Astrocyte of the cerebellum (primary cell): ENCODE measurements at regions not wholly inside any gene's neighbourhood (a gene's known extent, or its start where the extent isn't known, plus 50 kb on each side); places are given as distances from the start of the nearest gene placed in this dataset.

ENCODE experiments used
- DNase-seq: peaks from one replicate; pipeline ENCODE4 v3.0.0-alpha.2; 2011; ENCODE audit warnings: low read depth
- H3K4me3 ChIP-seq: 2 replicates; pipeline ENCODE4 v1.5.1; 2011; ENCODE audit warnings: mild to moderate bottlenecking, low read depth, low read length, moderate library complexity
- CTCF ChIP-seq: IDR thresholded peaks from 2 replicates; pipeline ENCODE4 v1.5.1; 2012; ENCODE audit warnings: low read length, low read depth, moderate library complexity, mild to moderate bottlenecking; ENCODE audit errors: missing control alignments
- in situ Hi-C: cut with HindIII; loops from 2 replicates; pipeline ENCODE4 v1.10.0; 2017; ENCODE audit warnings: low sequenced_read_pairs

DNA sequence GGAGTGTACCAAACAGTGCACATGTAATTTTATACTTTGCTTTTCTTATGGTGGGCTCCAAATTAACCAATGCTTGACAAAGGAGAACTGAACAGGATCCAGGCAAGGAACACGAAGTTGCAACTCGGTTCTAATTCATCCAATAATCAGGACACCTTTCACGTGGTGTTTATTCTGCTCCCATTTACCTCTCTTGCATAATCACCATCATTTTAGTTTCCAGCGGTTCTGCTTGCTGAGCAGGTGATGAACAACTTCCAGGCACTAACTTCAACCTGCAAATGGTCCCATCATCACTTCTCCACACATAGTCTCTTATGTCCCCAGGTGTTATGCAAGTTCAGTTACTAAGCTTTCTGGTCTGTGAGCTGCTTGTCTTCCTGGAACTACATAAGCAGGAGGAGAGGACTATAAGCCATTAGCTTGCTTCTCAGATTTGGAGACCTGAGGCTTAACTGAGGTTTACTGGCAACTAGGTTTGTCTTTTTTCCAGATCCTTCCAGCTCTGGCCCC is 326.8 kb upstream of the SLC30A5 start:
- DNase-seq: no peak
- in situ Hi-C loops: no loop called here

DNA sequence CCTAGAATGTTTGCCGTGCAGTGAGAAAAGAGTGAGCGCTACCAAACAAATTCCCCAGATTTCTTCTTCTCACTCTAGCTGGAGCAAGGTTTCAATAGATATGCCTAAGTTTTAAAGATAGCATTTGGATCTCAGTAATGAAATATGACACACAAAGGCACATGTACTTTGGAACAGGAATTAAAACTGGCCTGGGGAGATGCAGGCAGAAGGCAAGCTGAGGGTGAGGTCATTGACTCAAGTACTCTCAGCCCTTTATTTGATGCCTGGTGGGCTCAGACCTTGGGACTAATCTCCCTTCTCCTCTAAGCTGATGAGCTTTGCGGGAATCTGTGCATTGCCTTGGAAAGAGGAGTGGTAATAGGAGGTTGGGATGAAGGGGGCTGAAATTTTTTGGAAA is 323.3 kb upstream of the SLC30A5 start:
- in situ Hi-C loops: no loop called here
- DNase-seq: no peak
- no peak for TF ChIP-seq CTCF
- no peak overlapping the region for H3K4me3 ChIP-seq

More for the DNA sequence above, 326.8 kb upstream of the SLC30A5 start:
- H3K4me3 ChIP-seq: no peak overlapping the region
- no peak for TF ChIP-seq CTCF

DNA sequence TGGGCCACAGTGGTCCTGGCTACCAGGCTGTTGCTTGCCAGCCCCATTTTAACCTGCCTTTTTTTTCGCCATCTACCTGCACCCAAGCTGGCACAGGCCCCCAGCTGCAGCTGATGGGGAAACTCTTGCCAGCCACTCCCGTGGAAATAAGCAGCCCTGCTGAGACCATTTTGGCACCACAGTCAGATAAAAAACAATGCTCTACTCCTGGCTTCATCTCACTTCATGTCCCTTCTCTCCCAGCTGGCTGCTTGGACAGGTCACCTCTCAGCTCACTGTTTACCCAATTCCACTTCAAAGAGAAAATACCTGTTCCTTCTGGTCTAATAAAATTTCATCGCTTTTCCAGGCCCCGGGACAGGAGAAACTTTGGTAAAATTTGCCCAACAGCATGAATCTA is 322.6 kb upstream of the SLC30A5 start:
- in situ Hi-C loops: no loop called here
- no peak for TF ChIP-seq CTCF
- no peak for DNase-seq
- no peak overlapping the region for H3K4me3 ChIP-seq

GRCh38 chr5:68771732-68772131 is 322.1 kb upstream of the SLC30A5 start:
- TF ChIP-seq CTCF: no peak
- DNase-seq: no peak
- in situ Hi-C loops: no loop called here
- H3K4me3 ChIP-seq: no peak overlapping the region

GRCh38 chr5:68776381-68776780 is 317.4 kb upstream of the SLC30A5 start:
- TF ChIP-seq CTCF: no peak
- H3K4me3 ChIP-seq: no peak overlapping the region
- in situ Hi-C loops: no loop called here
- DNase-seq: no peak

GRCh38 chr5:68777135-68777534 is 316.7 kb upstream of the SLC30A5 start:
- DNase-seq: no peak
- no peak for TF ChIP-seq CTCF
- no peak overlapping the region for H3K4me3 ChIP-seq
- in situ Hi-C loops: no loop called here

- in situ Hi-C loops: no loop called here
- H3K4me3 ChIP-seq: no peak overlapping the region
- no peak for DNase-seq
- TF ChIP-seq CTCF: no peak
Observed at GRCh38 chr5:68778484-68778883, 315.3 kb upstream of the SLC30A5 start.
